ENCODE measurements at regions not wholly inside any gene's neighbourhood (a gene's known extent, or its start where the extent isn't known, plus 50 kb on each side); places are given as distances from the start of the nearest gene placed in this dataset.

GRCh38 chr10:57707300-57707658, 560.4 kb downstream of the IPMK start:
- no peak for DNase-seq (ENCODE audit: extremely low spot score)
- Histone ChIP-seq H3K27ac (ENCODE audit: low read depth) (no peak overlapping the region), H3K4me1 (ENCODE audit: insufficient read depth) (no peaks in the 10 kb centered on the region), H3K36me3 (ENCODE audit: insufficient read depth) (no peaks in the 10 kb centered on the region), H3K4me3 (ENCODE audit: low read depth, low read length) (no peak overlapping the region)
- WGBS = 63% methylated on average over 2 of the region's 2 CpGs

- no peak for DNase-seq (ENCODE audit: extremely low spot score)
- H3K27ac ChIP-seq (ENCODE audit: low read depth) = no peak overlapping the region
- no peaks in the 10 kb centered on the region for H3K36me3 ChIP-seq (ENCODE audit: insufficient read depth)
- 78% methylated on average over 5 of the region's 5 CpGs for WGBS
- H3K4me3 ChIP-seq (ENCODE audit: low read depth, low read length) = no peak overlapping the region
- no peaks in the 10 kb centered on the region for H3K4me1 ChIP-seq (ENCODE audit: insufficient read depth)
Observed at GRCh38 chr10:57706576-57707299, 561.0 kb downstream of the IPMK start.

GRCh38 chr10:57706016-57706415, 561.7 kb downstream of the IPMK start:
- Histone ChIP-seq H3K4me3 (ENCODE audit: low read depth, low read length) (no peak overlapping the region), H3K27ac (ENCODE audit: low read depth) (no peak overlapping the region), H3K36me3 (ENCODE audit: insufficient read depth) (no peaks in the 10 kb centered on the region), H3K4me1 (ENCODE audit: insufficient read depth) (no peaks in the 10 kb centered on the region)
- WGBS = 24% methylated on average over 1 of the region's 1 CpG
- DNase-seq (ENCODE audit: extremely low spot score) = no peak

DNA sequence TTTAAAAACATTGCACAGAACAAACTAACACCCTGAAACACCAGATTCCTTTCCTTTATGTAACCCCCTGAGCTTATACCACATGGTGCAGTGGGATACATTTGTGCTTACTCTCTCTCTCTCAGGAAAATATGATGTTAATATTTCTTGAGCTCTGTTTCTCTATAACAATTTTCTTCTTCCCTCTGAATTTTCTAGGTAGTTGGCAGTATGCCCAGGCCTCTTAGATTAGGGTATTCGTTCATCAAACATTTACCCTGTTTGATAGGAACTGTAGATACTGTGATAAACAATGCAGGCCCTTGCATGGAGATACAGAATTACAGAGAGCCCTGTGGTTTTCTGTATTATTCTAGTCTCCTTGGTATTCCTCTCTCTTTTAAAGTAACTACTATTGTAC, 567.8 kb downstream of the IPMK start:
- H3K36me3 ChIP-seq (ENCODE audit: insufficient read depth) = no peaks in the 10 kb centered on the region
- DNase-seq (ENCODE audit: extremely low spot score) = no peak
- 14% methylated on average over 1 of the region's 1 CpG for WGBS
- no peaks in the 10 kb centered on the region for H3K4me1 ChIP-seq (ENCODE audit: insufficient read depth)
- H3K27ac ChIP-seq (ENCODE audit: low read depth) = no peak overlapping the region
- H3K4me3 ChIP-seq (ENCODE audit: low read depth, low read length) = no peak overlapping the region

- 80% methylated on average over 1 of the region's 1 CpG for WGBS
- no peak overlapping the region for H3K27ac ChIP-seq (ENCODE audit: low read depth)
- no peaks in the 10 kb centered on the region for H3K4me1 ChIP-seq (ENCODE audit: insufficient read depth)
- no peak for DNase-seq (ENCODE audit: extremely low spot score)
- H3K36me3 ChIP-seq (ENCODE audit: insufficient read depth) = no peaks in the 10 kb centered on the region
- no peak overlapping the region for H3K4me3 ChIP-seq (ENCODE audit: low read depth, low read length)
Observed at GRCh38 chr10:57696641-57697040, 571.1 kb downstream of the IPMK start.

DNA sequence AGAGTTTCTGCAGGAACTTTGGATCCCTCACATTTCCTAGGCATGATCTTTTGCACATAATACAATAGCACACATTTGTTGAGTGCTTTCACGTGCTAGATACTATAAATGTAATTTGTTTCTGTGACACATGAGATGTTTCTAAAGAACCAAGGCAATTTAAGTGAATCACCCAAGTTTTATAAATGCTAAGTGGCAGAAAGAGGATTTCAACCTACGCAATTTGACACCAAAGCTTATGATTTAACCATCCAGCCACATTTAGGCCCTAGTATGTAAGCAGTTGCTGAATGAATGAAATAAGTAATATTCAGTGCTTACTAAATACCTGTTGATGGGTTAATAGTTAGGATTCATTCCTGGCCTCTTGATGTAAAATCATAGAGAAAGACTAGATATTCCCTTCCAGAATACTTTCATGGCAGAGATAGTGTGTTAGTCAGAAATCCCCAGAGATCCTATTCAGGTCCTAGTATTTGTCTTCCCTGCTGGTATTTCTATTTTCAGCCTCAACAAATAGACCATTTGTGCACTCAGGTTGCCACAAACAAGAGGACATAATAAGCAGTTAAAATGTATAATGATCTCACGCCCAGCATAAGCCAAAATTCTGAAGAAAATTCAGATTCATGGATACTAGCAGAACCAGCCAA, 572.6 kb downstream of the IPMK start:
- no peak for DNase-seq (ENCODE audit: extremely low spot score)
- no peak overlapping the region for H3K4me3 ChIP-seq (ENCODE audit: low read depth, low read length)
- H3K36me3 ChIP-seq (ENCODE audit: insufficient read depth) = no peaks in the 10 kb centered on the region
- WGBS = 83% methylated on average over 3 of the region's 3 CpGs
- H3K27ac ChIP-seq (ENCODE audit: low read depth) = no peak overlapping the region
- no peaks in the 10 kb centered on the region for H3K4me1 ChIP-seq (ENCODE audit: insufficient read depth)

DNA sequence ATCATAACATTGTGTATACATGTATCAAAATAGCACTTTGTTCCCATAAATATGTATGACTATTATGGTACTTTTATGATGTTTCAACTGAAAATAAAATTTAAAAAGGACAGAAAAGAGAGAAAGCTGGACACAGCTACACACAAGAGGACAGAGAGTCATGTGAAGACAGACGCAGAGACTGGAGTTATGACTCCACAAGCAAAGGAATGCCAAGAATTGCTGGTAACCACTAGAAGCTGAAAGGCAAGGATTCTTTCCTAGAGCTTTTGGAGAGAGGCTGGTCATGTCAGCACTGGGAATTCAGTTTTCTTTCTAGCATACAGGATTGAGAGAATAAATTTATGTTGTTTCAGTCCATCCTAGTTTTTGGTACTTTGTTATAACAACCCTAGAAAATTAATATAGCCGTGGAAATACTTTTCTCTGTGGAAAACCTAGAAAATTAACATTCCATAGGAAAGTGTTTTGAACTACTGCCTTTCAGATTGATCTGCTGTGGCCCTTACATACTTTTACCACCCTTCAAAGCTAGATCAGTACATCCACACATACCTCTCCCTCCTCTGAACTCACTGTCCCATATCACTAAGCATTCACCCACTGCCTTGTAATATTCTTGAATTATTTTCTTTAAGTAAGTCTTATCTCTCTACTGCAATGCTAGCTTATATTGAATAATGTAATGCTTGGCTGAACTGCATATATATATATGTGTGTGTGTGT, 575.3 kb downstream of the IPMK start:
- no peaks in the 10 kb centered on the region for H3K36me3 ChIP-seq (ENCODE audit: insufficient read depth)
- H3K27ac ChIP-seq (ENCODE audit: low read depth) = no peak overlapping the region
- DNase-seq (ENCODE audit: extremely low spot score) = no peak
- H3K4me3 ChIP-seq (ENCODE audit: low read depth, low read length) = no peak overlapping the region
- 48% methylated on average over 2 of the region's 2 CpGs for WGBS
- H3K4me1 ChIP-seq (ENCODE audit: insufficient read depth) = no peaks in the 10 kb centered on the region

DNA sequence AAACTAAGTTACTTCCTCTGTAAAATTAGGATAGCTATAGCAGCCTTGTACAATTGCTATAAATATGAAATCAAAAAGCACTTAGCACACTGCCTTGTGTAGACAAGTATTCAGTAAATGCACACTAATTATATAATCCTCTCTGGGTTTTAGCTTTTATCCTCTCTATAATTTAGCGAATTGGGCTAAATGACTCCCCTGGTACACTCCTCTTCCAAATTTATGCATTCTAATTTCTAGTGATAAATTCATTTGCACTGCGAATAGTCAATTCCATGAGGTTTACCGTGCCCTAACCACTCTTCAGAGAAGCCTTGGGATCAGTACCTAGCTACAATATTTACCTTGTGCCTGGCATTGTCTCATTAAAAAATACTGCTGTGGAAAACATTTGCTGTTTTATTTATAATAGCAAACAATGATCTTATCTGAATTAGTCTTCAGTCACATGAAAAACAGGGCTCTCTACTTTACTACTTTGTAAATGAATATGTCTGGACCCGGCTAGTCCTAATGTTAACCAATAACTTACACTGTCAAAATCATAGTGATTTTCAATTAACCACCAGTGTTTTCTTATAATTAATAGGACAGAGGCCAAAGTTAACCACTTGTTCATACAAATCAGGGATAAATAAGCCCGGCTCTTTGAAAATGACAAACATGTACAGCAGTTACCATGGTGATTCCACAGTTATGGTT, 577.9 kb downstream of the IPMK start:
- Histone ChIP-seq H3K36me3 (ENCODE audit: insufficient read depth) (no peaks in the 10 kb centered on the region), H3K4me3 (ENCODE audit: low read depth, low read length) (no peak overlapping the region), H3K4me1 (ENCODE audit: insufficient read depth) (no peaks in the 10 kb centered on the region), H3K27ac (ENCODE audit: low read depth) (no peak overlapping the region)
- DNase-seq (ENCODE audit: extremely low spot score) = no peak
- WGBS = 83% methylated on average over 5 of the region's 5 CpGs

DNA sequence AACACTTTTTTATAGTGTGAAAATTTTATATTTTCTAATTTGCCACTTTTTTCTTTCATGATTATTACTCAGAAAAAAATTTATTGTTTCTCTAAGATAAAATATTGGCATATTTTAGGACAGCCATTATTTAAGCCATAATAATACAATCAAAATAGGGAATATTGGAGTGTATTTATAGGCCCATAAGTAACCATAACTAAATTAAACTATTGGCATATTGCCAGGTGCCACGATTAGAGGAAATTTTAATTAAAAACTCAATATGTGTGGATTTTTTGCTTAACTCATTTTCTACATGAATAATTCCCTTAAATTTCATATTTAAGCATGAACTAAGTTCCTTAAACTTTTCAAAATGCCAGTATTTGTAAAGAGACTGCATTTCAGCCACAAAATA, 587.8 kb downstream of the IPMK start:
- 81% methylated on average over 1 of the region's 1 CpG for WGBS
- no peaks in the 10 kb centered on the region for H3K4me1 ChIP-seq (ENCODE audit: insufficient read depth)
- H3K4me3 ChIP-seq (ENCODE audit: low read depth, low read length) = no peak overlapping the region
- H3K27ac ChIP-seq (ENCODE audit: low read depth) = no peak overlapping the region
- DNase-seq (ENCODE audit: extremely low spot score) = no peak
- no peaks in the 10 kb centered on the region for H3K36me3 ChIP-seq (ENCODE audit: insufficient read depth)

GRCh38 chr10:57675125-57675524, 592.6 kb downstream of the IPMK start:
- WGBS = 93% methylated on average over 1 of the region's 1 CpG

DNA sequence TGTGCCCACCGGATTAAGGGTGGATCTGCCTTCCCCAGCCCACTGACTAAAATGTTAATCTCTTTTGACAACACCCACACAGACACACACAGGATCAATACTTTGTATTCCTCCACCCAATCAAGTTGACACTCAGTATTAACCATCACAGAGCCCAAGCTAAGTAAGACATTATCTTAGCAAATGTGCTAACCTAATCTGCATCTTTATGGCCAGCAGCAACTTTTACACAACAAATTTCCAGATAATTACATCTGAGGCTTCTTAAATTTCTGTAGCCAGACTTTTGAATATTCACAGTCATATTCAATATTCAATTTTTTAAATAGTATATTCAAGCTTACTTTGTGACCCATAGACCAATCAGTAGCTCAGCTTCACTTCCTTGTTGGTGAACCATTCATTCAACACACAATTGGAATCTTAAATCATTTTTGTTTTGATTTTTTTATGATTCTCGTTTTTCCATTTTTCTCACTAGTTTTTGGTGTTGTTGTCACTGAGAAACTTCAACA, 594.2 kb downstream of the IPMK start:
- 77% methylated on average over 2 of the region's 2 CpGs for WGBS
- DNase-seq (ENCODE audit: extremely low spot score) = no peak
- H3K4me3 ChIP-seq (ENCODE audit: low read depth, low read length) = no peak overlapping the region
- H3K4me1 ChIP-seq (ENCODE audit: insufficient read depth) = no peaks in the 10 kb centered on the region
- H3K27ac ChIP-seq (ENCODE audit: low read depth) = no peak overlapping the region
- no peaks in the 10 kb centered on the region for H3K36me3 ChIP-seq (ENCODE audit: insufficient read depth)

More at GRCh38 chr10:57675125-57675524, 592.6 kb downstream of the IPMK start:
- DNase-seq (ENCODE audit: extremely low spot score) = no peak
- Histone ChIP-seq H3K36me3 (ENCODE audit: insufficient read depth) (no peaks in the 10 kb centered on the region), H3K4me1 (ENCODE audit: insufficient read depth) (no peaks in the 10 kb centered on the region), H3K4me3 (ENCODE audit: low read depth, low read length) (no peak overlapping the region), H3K27ac (ENCODE audit: low read depth) (no peak overlapping the region)

DNA sequence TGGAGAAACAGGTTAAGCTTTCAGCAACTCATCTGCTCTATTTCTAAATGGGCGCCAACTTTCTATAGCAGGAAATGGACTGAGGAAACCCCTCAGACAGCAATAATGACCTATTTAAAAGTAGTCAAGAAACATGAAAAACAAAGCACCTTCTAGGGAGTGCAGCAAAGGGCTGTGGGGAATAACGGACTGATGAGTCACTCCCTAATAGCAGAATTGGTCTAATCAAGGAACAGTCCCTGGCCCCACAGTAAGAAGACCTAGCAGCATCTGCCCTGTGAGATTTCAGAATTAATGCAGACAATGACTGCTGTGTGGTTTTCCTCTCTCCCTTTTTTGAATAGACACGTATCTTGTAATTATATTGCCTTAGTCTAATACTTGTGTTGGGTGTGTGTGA, 602.9 kb downstream of the IPMK start:
- no peak overlapping the region for H3K4me3 ChIP-seq (ENCODE audit: low read depth, low read length)
- 70% methylated on average over 3 of the region's 3 CpGs for WGBS
- no peak for DNase-seq (ENCODE audit: extremely low spot score)
- H3K36me3 ChIP-seq (ENCODE audit: insufficient read depth) = no peaks in the 10 kb centered on the region
- H3K4me1 ChIP-seq (ENCODE audit: insufficient read depth) = no peaks in the 10 kb centered on the region
- no peak overlapping the region for H3K27ac ChIP-seq (ENCODE audit: low read depth)

DNA sequence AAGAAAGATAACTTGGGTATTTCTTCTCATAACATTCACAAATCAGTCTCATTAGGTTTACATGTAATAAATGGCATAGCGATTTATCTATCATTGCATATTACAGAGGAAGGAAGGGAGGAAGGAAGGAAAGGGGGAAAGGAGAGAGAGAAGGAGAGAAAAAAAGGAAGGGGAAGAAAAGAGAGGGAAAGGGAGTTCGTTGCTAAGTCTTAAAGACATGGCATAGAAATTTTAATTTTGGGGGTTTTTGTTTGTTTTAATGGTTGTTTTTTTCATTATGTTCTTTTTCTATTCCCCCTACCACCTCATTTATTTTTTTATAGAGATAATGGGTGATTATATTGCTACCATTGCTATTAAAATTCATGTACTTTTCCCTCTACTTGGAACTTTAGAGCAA, 604.3 kb downstream of the IPMK start:
- H3K36me3 ChIP-seq (ENCODE audit: insufficient read depth) = no peaks in the 10 kb centered on the region
- no peak overlapping the region for H3K4me3 ChIP-seq (ENCODE audit: low read depth, low read length)
- no peak for DNase-seq (ENCODE audit: extremely low spot score)
- H3K27ac ChIP-seq (ENCODE audit: low read depth) = no peak overlapping the region
- WGBS = 58% methylated on average over 2 of the region's 2 CpGs
- no peaks in the 10 kb centered on the region for H3K4me1 ChIP-seq (ENCODE audit: insufficient read depth)
